GM21619 (cell line): ENCODE measurements at regions not wholly inside any gene's neighbourhood (a gene's known extent, or its start where the extent isn't known, plus 50 kb on each side); places are given as distances from the start of the nearest gene placed in this dataset.

ENCODE experiments used
- ATAC-seq: cut with Tn5 transposase; IDR thresholded peaks from one replicate; pipeline ENCODE4 v1.9.1; 2021; ENCODE audit not compliant: unreplicated experiment

- no peak for ATAC-seq
These were observed 122.7 kb upstream of the ADRA1D start for GRCh38 chr20:4371623-4372251.

DNA sequence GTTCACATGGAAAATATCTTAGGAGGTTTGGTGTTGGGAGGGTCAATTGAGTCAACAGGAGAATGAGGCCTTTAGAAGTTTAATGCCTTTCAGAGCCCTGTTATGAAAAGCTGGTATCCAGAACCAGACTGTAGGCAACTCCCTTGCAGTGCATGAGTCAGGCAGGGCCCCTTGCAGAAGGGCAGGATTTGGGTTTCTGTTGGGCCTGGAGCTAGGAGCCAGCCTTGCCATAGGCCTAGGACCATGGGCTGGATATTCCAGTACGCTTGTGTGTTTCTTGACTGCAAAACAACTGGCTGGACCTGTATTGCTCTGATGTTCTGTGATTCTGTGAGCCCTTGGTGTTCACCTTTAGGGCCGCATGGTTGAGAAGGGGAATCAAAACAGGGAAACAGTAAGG is 121.8 kb upstream of the ADRA1D start:
- ATAC-seq, result no peak

- peak; percentile 61 for ATAC-seq
These were observed 120.7 kb upstream of the ADRA1D start for GRCh38 chr20:4369798-4370124.

DNA sequence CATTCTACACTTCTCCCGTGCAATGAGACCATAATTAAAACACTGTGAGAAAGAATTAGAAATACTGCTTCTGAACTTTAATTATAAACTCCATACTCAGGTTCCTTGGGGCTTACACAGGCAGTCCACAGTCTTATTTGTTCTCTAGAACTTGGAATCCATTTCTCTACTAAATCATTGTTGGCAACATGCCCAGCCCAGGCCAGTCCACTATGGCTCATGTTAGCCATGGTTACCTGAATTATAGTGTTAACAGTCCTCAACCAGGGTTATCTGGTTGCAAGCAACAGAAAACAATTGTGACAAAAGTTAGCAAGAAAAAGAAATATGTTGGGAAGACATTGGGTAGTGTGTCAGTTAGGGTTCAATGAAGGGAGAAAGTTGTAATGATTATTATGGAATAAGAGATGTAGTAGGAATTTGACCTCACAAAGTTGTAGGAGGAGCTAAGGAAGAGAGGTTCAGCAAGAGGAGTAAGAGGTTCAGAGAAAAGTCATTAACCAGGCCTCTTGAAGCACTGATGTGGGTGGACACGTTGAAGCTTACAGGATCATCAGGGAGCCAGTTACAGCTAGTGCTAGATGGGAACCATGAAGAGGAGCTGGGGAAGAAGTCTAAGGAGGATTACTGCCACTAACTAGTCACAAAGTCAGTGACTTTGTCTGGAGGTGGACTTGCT is 120.2 kb upstream of the ADRA1D start:
- peak; percentile 23 for ATAC-seq

- no peak for ATAC-seq
These were observed 117.0 kb upstream of the ADRA1D start for GRCh38 chr20:4366076-4366475.

DNA sequence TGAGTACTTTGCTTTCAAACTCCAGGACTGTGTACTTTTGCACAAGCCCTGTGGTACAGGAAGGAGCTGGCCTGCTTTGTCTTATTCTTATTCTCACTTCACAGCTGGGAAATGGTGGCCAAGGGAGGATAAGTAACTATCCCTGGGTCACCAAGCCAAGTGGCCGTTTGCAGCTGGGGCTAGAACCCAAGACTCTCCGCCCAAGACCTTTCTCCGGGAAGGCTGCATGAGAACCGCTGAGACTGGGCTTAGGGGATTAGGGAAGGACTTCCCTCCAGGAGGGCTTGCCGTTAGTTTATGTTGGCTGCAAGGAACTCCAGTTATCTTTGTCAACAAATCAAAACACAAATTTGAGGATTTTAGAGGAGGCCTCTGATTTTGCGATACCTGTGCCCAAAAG is 109.5 kb upstream of the ADRA1D start:
- ATAC-seq, result no peak

- no peak for ATAC-seq
These were observed 103.3 kb upstream of the ADRA1D start for GRCh38 chr20:4352348-4352747.

GRCh38 chr20:4350096-4350495 is 101.0 kb upstream of the ADRA1D start:
- no peak for ATAC-seq

- ATAC-seq, result no peak
These were observed 95.6 kb upstream of the ADRA1D start for GRCh38 chr20:4344670-4345069.

GRCh38 chr20:4342609-4343008 is 93.5 kb upstream of the ADRA1D start:
- ATAC-seq, result no peak

GRCh38 chr20:4341804-4342485 is 92.9 kb upstream of the ADRA1D start:
- no peak for ATAC-seq

DNA sequence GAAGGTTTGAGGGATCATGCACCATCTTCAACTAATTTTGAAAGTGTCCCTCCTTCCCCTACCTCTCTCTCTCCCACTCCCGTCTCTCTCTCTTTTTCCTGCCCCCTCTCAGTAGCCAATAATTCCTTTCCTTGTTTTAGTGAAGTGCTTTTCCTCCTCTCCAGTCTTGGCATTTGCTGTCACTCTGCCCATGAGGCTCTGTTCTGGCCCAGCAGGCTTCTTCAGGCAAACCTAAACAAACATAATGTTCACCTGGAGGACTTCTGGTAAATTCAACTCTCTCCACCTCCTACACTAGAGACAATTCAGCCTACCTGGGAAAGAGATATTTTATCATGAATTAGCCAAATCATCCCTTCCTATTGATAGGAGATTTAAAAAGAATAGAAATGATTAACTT is 86.6 kb upstream of the ADRA1D start:
- ATAC-seq, result no peak

- ATAC-seq, result no peak
These were observed 83.2 kb upstream of the ADRA1D start for GRCh38 chr20:4332121-4332860.

DNA sequence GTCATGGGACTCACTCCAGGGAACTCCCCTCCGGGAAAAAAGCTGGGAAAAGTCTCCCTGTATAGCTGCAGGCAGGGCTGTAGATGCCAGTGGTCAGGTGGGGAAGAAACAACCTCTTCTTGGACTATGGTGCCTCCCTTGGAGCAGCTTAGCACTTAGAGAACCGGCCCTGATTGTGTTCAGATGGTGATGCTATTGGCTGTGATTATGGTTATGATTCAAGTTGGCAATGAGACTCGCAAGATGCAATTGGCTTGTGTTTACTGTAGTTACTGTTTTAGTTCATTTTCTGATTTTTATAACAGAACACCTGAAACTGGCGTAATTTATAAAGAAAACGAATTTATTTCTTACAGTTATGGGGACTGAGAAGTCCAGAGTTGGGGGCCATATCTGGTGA is 80.9 kb upstream of the ADRA1D start:
- no peak for ATAC-seq

DNA sequence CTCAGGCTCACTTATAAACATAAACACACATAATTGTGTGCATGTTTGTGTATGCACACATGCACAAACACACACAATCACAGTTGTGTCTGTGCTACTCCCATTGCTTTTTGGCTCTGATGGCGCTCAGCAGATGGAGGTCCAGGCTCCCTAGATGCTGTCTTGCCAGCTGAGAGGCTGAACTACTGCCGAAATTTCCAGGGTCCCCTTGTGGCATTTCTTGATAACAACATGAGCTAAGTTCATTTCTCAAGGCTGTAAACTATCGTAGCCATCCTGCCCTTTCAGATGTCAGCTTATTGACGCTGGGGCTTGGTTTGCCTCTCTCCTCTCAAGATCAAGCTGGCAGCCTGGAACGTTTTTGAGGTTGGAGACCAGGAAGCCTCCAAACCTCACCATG is 80.1 kb upstream of the ADRA1D start:
- no peak for ATAC-seq

DNA sequence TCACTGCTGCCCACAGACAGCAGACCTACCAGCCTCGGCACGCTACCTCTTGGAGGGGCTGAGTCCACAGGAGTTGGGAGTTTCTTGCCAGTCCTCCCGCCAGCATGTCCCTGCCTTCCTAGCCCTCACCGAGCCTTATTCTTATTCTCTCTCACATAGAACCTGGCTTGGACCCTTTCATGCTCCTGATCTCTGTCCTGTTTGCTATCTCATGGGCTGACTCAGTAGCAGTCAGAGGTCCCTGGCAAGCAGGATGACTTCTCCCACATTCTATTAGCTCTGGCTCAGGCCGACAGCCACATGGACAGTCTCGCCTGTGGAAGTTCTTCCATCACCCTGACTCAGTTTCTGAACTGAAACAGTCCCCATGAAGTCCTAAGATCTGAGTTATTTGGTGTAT is 79.5 kb upstream of the ADRA1D start:
- ATAC-seq, result no peak

DNA sequence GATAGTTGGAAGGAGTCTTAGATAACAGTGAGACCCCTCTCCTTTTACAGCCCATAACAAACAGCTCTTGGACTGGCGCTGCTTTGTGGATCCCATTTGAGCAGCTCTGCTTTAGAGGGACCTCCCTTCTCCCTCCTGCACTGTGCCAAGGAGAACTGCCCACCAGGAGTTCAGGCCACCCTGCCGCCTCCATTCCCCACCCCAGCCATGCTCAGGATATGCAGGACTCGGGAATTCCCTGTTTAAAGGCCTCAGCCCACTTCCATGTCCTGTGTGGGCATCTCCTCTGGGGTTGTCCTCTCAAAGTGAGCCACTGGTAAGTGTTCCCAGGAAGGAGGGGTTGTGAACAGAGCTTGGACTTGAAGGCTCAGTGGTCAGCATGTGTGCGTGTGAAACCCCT is 78.9 kb upstream of the ADRA1D start:
- no peak for ATAC-seq

DNA sequence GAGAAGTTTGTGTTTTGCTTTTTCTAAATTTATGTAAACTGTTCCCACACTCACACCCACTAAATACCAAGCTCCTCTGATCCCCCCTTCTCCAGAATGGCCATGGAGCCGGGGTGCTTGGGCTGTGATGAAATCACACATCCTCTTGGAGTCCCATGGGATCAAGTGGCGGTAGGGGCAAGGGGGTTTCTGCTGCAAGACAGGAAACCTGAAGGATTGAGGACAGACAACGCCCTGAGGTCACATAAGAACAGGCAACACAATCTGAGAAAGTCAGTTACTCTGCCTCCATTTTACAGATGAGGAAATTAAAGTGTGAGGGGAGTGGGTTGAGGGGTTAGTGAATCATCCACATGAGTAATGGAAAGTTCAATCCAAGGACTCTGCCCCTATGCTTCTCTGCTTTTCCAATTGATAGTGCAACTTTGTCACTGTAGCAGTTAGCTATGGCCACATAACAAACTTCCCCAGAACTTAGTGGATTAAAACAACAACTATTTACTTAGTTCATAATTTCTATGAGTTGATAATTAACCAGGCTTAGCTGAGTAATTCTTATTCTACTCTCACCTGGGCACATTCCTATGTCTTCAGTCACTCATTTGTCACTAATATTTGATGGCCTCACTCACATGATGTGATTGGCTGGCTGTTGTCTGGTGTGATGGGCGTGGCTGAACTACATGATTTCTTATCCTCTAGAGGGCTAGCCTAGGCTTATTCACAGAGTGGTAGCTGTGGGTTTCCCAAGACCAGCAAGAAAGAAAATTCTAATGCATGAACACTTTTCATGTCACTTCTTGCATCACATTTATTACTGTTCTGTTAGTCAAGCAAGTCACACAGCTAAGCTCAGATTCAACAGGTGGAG is 77.3 kb upstream of the ADRA1D start:
- ATAC-seq, result no peak

DNA sequence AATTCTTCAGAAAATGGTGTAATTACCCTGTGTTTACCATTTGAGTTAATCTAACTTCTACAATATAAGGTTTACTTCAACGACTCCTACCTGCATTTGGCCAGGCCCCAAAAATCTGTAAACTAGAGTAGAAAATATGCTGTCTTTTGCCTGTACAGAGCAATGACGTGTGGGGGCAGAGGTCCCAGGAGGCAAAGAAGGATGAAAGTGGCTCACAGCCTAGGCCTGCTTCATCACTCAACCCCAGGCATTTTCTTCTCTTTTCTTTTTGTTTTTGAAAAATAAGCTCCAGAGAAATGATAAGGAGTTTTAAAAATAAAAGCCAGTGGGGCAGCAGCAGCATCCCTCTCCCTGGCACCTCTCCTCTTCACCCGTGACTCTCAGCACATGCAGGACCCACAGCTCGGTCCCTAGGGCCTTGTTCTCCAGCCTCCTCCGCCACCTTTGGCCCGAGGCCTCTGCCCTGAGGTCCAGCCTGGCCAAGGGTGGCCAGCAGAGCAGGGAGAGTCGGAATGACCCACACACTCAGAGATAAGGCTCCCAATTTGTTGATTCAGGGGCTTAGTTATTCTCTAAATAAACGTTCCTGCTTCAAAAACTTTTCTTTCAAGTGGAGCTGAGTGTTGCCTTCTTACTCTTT is 76.6 kb upstream of the ADRA1D start:
- ATAC-seq, result no peak

DNA sequence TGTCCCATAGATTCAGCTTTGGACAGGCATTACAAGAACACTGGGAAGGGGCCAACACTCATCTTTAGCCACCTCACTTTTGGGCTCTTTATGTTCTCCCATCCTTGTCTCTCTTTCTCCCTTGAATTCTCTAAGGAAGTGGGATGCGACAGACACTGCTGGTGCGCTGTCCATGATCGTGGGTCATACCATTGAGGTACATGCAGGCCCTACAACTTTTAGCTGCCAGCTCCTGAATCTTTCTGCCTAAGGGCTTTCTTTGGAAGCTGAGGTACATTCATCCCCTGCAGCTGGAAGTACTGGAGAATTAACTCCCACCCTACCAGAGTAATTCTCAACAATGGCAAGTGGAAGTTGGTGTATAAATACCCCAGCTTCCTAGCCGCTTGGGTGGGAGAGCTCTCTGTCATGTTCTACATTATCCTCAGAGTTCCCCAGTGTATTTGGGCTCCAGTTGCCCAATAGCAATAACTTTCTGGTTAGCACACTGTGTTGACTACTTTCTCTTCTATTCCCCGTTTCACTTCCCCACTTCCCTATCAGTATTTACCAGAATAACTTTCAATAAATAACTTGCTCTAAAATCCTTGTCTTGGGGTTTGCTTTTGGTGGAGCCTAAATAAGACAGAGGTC is 75.6 kb upstream of the ADRA1D start:
- ATAC-seq, result no peak
